ENCODE measurements at regions not wholly inside any gene's neighbourhood (a gene's known extent, or its start where the extent isn't known, plus 50 kb on each side); places are given as distances from the start of the nearest gene placed in this dataset.

DNA sequence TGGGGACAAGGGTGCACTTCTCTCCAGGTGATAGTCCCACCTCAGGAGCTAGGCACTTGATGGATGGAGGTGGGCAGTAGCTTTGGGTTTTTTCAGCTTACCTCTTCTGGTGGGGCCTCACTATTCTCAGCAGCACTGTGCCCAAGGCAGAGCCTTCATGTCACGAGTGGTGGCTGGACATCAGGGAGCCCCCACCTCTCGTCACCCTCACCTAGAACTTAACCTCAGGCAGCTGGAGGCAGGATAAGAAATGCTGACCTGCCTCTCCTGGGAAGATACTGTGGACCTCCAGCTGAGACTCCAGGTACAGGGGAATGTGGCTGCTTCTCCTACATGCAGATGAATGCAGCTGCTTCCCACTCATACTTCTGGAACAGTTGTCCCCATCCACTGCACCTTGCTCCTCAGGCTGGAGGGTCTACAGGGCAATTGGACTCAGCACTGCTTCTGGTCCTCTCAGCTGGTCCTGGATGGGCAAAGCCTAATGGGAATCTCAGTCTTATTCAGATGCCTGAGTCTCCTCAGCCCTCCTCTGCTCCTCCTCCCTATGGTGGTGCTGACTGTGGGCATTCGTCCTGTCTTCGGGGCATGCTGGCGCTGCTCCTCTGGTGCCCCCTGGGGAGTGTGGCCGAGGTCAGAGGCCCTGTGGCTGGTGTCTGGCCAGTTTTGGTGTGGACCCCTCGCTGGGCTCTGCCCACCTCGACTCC is 129.9 kb downstream of the KLF13 start:
- DNase-seq, result no peak

DNA sequence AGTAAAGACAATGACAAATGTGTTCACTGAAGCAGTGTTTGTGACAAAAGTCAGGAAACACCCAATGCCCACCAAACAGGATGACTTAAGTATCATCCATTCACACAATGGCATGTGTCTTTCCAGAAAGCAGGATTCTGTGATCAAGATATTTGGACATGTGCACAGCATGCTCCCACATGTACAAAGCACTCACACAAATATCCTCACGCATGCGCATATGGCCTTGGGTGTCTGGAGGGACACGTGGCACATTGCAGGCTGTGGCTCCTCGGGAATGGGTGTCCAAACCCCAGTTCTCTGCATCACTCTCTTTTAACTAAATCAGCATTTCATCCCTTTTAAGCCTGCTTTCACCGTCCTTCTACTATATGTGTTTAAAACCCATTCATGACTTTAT is 130.5 kb downstream of the KLF13 start:
- DNase-seq, result no peak

DNA sequence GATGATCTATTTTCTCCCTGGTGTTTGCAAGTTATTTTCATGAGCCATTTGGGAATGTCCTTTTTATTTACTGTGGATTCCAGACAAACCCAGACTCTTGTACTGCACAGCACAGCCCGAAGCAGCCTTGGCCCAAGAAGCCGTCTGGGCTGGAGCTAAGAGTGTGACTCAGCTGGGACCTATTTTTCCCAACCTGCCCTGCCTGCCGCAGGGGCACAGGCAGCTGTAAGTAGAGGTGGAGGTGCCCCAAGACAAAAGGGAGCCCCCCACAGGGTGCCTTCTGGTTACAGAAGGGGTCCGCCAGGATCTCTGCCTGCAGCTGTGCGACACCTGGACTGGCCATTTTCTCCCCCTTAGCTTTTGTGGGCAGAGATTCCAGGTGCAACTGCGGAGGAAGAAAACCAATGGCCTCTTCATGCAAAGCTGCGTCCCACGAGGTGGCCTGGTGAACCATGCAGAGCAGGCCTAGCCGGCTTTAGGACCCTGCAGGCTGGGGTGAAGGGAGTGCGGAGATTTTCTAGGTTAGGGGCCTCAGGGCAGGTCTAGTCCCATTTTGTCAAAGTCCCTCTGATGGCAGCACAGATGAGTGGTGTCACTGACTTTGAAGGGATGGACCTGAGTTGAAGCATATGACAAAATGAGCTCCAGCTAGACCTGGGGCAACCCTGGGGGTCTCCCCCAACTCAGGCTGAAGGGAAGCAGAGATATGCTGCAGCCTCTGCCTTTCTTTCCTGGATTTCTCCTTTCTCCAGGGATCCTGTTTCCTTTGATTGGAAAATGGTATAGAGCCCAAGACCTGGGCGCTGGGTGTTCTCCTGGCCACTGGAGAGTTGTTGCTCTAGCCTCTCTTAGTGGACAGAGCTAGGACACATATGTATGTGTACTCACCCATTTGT is 131.2 kb downstream of the KLF13 start:
- DNase-seq, result no peak

- DNase-seq, result no peak
Observed at GRCh38 chr15:31458596-31459399, 132.2 kb downstream of the KLF13 start.

DNA sequence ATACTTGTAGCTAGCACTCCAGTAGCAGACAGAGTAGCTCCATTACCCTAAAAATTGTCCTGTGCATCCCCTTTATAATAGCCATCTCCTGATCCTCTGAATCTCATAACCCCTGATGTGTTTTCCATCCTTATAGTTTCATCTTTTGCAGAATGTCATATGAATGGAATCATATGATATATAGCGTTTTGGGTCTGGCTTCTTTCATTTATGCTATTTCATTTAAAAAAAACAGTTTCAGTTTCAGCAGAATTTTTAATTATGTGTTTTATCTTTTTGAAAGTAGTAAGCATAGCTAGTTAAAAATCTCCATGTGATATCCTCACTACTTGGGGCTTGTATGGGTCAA is 132.7 kb downstream of the KLF13 start:
- DNase-seq, result no peak

DNA sequence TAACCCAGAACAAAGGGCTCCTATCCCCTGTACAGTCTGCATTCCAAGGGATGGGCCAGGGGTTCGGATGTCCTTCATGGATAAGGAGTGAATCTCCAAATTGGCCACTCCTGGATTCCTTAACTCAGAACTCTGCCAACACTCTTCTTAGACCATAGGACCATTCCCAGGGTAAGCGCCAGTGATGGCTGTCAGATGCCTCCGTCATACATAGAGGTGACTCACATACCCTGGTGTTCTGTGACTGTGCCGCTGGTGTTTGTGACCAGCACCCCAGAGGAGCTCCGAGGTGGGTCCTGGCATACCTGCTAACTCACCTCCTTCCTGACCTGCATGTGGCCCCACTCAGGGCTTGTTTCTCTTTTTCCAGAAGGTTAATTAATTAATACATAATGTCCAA is 134.7 kb downstream of the KLF13 start:
- no peak for DNase-seq

- no peak for DNase-seq
Observed at GRCh38 chr15:31461911-31462480, 135.4 kb downstream of the KLF13 start.

DNA sequence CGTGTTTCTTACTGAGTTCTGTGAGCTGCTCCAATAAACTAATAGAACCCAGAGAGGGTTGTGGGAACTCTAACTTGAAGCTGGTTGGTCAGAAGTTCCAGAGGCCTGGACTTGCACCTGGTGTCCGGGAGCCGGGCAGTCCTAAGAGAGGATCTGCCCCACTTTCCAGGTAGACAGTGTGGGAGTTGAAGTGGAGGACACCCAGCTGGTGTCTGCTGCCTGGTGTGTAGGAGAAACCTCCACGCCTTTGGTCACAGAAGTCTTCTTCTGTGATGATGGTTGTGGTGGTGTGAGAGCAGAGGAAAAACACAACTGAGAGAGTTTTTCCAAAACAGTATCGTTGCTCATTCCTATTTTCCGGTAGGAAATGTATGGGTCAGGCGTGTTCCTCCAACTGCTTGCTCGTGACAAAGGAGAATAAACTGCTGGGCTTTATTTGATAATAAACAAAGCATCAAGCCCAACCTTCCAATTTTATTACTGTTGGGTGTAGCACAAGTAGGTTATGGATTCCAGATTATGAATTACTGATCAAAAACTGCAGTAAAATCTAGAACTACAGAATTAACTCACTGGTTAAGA is 137.0 kb downstream of the KLF13 start:
- DNase-seq, result no peak

GRCh38 chr15:31464216-31465082 is 137.8 kb downstream of the KLF13 start:
- no peak for DNase-seq

- DNase-seq, result no peak
Observed at GRCh38 chr15:31465083-31465955, 138.7 kb downstream of the KLF13 start.

- DNase-seq, result no peak
Observed at GRCh38 chr15:31467361-31467760, 140.7 kb downstream of the KLF13 start.

GRCh38 chr15:31468911-31469785 is 142.5 kb downstream of the KLF13 start:
- no peak for DNase-seq

DNA sequence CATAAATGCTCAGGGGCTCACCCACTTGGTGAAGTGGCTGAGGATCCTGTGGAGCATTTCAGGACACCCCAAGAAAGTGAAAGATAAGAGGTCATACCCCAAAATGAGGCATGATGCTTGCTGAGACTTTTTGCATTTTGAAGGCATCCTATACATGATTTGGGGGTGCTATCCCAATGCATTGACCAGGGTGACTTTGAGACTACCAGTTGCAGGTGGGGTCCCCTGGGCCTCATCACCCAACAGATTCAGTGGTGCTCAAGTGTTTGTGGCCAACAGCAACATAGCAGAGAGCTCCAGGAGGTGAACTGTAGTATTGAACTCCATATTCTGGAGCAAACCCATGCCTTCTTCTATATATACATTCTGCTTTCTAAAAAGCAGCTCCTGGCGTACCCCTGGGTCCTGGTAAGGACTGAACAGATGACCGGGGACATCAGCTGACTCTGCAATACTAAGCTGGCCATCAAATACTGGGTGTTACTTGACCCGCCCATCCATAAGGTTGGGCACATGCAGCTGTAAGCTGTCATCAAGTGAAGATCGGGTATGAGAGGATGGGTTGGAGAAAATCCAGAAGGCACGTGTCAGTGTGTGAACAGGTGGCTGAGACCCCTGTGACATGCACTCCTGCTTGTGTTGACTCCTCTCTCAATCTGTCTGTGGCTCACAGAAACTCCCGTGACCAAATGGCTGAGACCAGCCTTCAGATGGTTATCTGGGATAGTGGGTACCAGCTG is 143.3 kb downstream of the KLF13 start:
- no peak for DNase-seq

GRCh38 chr15:31470756-31471155 is 144.1 kb downstream of the KLF13 start:
- no peak for DNase-seq

DNA sequence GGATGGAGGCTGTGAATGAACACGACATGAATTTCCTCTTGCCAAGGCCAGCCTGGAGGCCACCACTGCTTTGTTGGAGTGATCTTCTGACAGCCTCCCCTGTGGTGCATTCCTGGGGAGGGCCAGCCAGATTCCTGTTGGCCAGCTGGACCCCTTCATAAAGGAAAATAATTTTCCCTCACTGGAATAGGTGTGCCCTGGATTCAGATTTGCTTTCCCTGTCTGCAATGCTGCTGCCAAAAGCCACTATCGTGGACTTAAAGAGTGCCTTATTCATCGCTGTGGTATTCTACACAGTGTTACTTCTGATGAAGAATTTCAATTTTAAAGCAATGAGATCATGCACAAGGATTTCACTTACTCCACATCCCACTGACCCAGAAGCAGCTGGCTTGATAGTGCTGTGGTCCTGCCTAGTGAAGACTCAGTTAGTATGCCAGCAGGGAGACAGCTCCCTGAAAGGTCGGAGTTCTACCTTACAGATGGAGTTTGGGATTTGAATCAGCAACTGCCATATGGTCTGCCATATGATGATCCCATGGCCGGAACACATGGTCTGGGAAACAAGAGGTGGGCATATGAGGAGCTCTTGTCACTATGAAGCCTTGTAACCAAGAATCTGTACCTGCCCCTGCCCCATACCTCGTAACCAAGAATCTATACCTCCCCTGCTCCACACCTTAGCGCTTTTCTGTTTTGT is 145.2 kb downstream of the KLF13 start:
- peak; percentile 72 for DNase-seq

- DNase-seq, result no peak
Observed at GRCh38 chr15:31472636-31473384, 146.2 kb downstream of the KLF13 start.

- no peak for DNase-seq
Observed at GRCh38 chr15:31473385-31474058, 146.9 kb downstream of the KLF13 start.

All from kidney glomerular epithelial cell (primary cell).